ENCODE measurements at regions not wholly inside any gene's neighbourhood (a gene's known extent, or its start where the extent isn't known, plus 50 kb on each side); places are given as distances from the start of the nearest gene placed in this dataset.

- TF ChIP-seq EZH2phosphoT487 (IDR thresholded peaks at IDR 0.05; ENCODE audit: low read length) = no peak
- no peak for TF ChIP-seq CTCF (IDR thresholded peaks at IDR 0.05; ENCODE audit: low read length)
- TF ChIP-seq EZH2 (optimal IDR thresholded peaks at IDR 0.05; ENCODE audit: low read depth, low read length) = no peak
These were observed 60.6 kb downstream of the POU3F3 start for GRCh38 chr2:104914509-104914908.
